GM21423 (cell line): ENCODE measurements at regions not wholly inside any gene's neighbourhood (a gene's known extent, or its start where the extent isn't known, plus 50 kb on each side); places are given as distances from the start of the nearest gene placed in this dataset.
"Not testable (repeated sequence)": the region's sequence is repeated elsewhere in the genome, so short reads cannot be mapped to it uniquely, and the experiment has no call there.

Experiments used
- ATAC-seq: cut with Tn5 transposase; IDR thresholded peaks from one replicate; pipeline ENCODE4 v1.9.1; 2021; ENCODE audit warnings: mild to moderate bottlenecking, moderate library complexity; ENCODE audit not compliant: unreplicated experiment

- no peak for ATAC-seq
Observed at GRCh38 chr3:140752499-140752898, 74.6 kb downstream of the TRIM42 start.

GRCh38 chr3:140753865-140754754, 76.2 kb downstream of the TRIM42 start:
- ATAC-seq = peak; percentile 66

GRCh38 chr3:140754936-140755335, 77.1 kb downstream of the TRIM42 start:
- ATAC-seq = no peak

GRCh38 chr3:140756240-140757016, 78.6 kb downstream of the TRIM42 start:
- peak; percentile 56 for ATAC-seq

- no peak for ATAC-seq
Observed at GRCh38 chr3:140758791-140759444, 81.1 kb downstream of the TRIM42 start.

- no peak for ATAC-seq
Observed at GRCh38 chr3:140760324-140761075, 82.6 kb downstream of the TRIM42 start.

GRCh38 chr3:140761076-140761639, 83.3 kb downstream of the TRIM42 start:
- no peak for ATAC-seq

- no peak for ATAC-seq
Observed at GRCh38 chr3:140762746-140763145, 84.9 kb downstream of the TRIM42 start.

GRCh38 chr3:140763532-140763931, 85.7 kb downstream of the TRIM42 start:
- no peak for ATAC-seq

GRCh38 chr3:140765246-140765645, 87.4 kb downstream of the TRIM42 start:
- ATAC-seq = no peak

- no peak for ATAC-seq
Observed at GRCh38 chr3:140766465-140766864, 88.6 kb downstream of the TRIM42 start.

GRCh38 chr3:140767566-140767965, 89.7 kb downstream of the TRIM42 start:
- ATAC-seq = no peak

- no peak for ATAC-seq
Observed at GRCh38 chr3:140768941-140769340, 91.1 kb downstream of the TRIM42 start.

- ATAC-seq = no peak
Observed at GRCh38 chr3:140769951-140770350, 92.1 kb downstream of the TRIM42 start.

- ATAC-seq = no peak
Observed at GRCh38 chr3:140770977-140771667, 93.3 kb downstream of the TRIM42 start.

GRCh38 chr3:140777631-140778233, 99.9 kb downstream of the TRIM42 start:
- no peak for ATAC-seq

- no peak for ATAC-seq
Observed at GRCh38 chr3:140791368-140791767, 113.5 kb downstream of the TRIM42 start.

- ATAC-seq = no peak
Observed at GRCh38 chr3:140794507-140794906, 116.6 kb downstream of the TRIM42 start.

- not testable (repeated sequence) for ATAC-seq
Observed at GRCh38 chr3:140802898-140803297, 125.0 kb downstream of the TRIM42 start.
